Colonic mucosa (tissue), 4 donors: ENCODE measurements at regions not wholly inside any gene's neighbourhood (a gene's known extent, or its start where the extent isn't known, plus 50 kb on each side); places are given as distances from the start of the nearest gene placed in this dataset.
"Not testable (repeated sequence)": the region's sequence is repeated elsewhere in the genome, so short reads cannot be mapped to it uniquely, and the experiment has no call there.

Experiments
- DNase-seq: peaks from one replicate; pipeline ENCODE4 v3.0.0-alpha.2; 2020
- H3K27ac ChIP-seq: fragments of 200-600 bp; one replicate; pipeline ENCODE4 v1.8.0; 2021
- H3K27me3 ChIP-seq: fragments of 200-600 bp; one replicate; pipeline ENCODE4 v1.8.0; 2021
- H3K36me3 ChIP-seq: fragments of 200-600 bp; one replicate; pipeline ENCODE4 v1.8.0; 2021
- H3K4me1 ChIP-seq: fragments of 200-600 bp; one replicate; pipeline ENCODE4 v1.8.0; 2021; ENCODE audit warnings: mild to moderate bottlenecking
- H3K4me3 ChIP-seq: fragments of 200-600 bp; one replicate; pipeline ENCODE4 v1.8.0; 2021
- H3K9ac ChIP-seq, 2 donors: one replicate each; pipeline ENCODE4 v1.7.0; 2013; ENCODE audit warnings: control low read depth in 2 of 2, low read depth in 2 of 2, low read length in 2 of 2
- H3K9me3 ChIP-seq: fragments of 200-600 bp; one replicate; pipeline ENCODE4 v1.8.0; 2021
- intact Hi-C: fragments of 100-400 bp; cut with DNase I; formaldehyde crosslinking; loops from one replicate; pipeline ENCODE4 v1.14.1; 2022
- TF ChIP-seq, protein P1 (sequence below): fragments of 200-600 bp; IDR thresholded peaks from one replicate; pipeline ENCODE4 v1.8.0; 2022; ENCODE audit warnings: antibody characterized with exemption, mild to moderate bottlenecking
- donor health status: healthy.
- donor health status: DM: no; HTN: no; CAD: no.
- donor health status: DM: no; HTN: no; CAD: no.

GRCh38 chr21:32958288-32959002 is 67.3 kb upstream of the OLIG2 start:
- Histone ChIP-seq H3K36me3 (no peaks in the 10 kb centered on the region), H3K27me3 (no peaks in the 10 kb centered on the region), H3K9ac (no peak overlapping the region), H3K9me3 (no peaks in the 10 kb centered on the region), H3K4me1 (no peaks in the 10 kb centered on the region), H3K27ac (no peak overlapping the region), H3K4me3 (no peak overlapping the region)
- no peak for DNase-seq
- intact Hi-C loops = no loop called here
- TF ChIP-seq, protein P1, sequence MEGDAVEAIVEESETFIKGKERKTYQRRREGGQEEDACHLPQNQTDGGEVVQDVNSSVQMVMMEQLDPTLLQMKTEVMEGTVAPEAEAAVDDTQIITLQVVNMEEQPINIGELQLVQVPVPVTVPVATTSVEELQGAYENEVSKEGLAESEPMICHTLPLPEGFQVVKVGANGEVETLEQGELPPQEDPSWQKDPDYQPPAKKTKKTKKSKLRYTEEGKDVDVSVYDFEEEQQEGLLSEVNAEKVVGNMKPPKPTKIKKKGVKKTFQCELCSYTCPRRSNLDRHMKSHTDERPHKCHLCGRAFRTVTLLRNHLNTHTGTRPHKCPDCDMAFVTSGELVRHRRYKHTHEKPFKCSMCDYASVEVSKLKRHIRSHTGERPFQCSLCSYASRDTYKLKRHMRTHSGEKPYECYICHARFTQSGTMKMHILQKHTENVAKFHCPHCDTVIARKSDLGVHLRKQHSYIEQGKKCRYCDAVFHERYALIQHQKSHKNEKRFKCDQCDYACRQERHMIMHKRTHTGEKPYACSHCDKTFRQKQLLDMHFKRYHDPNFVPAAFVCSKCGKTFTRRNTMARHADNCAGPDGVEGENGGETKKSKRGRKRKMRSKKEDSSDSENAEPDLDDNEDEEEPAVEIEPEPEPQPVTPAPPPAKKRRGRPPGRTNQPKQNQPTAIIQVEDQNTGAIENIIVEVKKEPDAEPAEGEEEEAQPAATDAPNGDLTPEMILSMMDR = no peak

DNA sequence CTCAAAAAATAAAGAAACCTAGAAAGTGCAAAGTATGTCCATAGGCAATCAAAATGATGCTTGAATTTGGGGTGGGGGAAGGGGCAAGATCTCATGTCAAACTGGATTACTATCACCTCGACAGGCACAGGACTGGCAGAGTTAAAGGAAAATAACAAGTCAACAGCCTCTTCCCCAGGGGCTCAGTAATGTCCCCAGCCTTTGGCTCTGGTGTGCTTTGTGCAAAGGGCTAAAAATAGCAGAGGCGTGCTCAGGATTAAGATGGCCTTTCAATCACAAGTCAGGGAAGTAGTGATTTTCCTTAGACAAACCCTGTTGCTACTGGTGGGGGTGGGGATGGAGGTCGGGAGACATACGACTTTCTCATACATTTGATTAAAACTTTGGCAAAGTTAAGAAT is 63.5 kb upstream of the OLIG2 start:
- intact Hi-C loops = no loop called here
- Histone ChIP-seq H3K4me3 (no peak overlapping the region), H3K9me3 (no peaks in the 10 kb centered on the region), H3K27ac (no peak overlapping the region), H3K27me3 (no peaks in the 10 kb centered on the region), H3K36me3 (no peaks in the 10 kb centered on the region), H3K9ac (no peak overlapping the region), H3K4me1 (no peaks in the 10 kb centered on the region)
- TF ChIP-seq, protein P1 = no peak
- DNase-seq = no peak

- Histone ChIP-seq H3K4me1 (no peaks in the 10 kb centered on the region), H3K27ac (no peak overlapping the region), H3K36me3 (no peaks in the 10 kb centered on the region), H3K4me3 (no peak overlapping the region), H3K9me3 (no peaks in the 10 kb centered on the region), H3K9ac (no peak overlapping the region), H3K27me3 (no peaks in the 10 kb centered on the region)
- DNase-seq = no peak
- intact Hi-C loops = no loop called here
- TF ChIP-seq, protein P1 = no peak
Measured at GRCh38 chr21:32965129-32965680, 60.5 kb upstream of the OLIG2 start.

- Histone ChIP-seq H3K9ac (no peak overlapping the region), H3K36me3 (no peaks in the 10 kb centered on the region), H3K4me3 (no peak overlapping the region), H3K9me3 (no peaks in the 10 kb centered on the region), H3K27ac (no peak overlapping the region), H3K4me1 (no peaks in the 10 kb centered on the region), H3K27me3 (no peaks in the 10 kb centered on the region)
- no peak for DNase-seq
- TF ChIP-seq, protein P1 = no peak
- intact Hi-C loops = no loop called here
Measured at GRCh38 chr21:32966120-32966519, 59.6 kb upstream of the OLIG2 start.

DNA sequence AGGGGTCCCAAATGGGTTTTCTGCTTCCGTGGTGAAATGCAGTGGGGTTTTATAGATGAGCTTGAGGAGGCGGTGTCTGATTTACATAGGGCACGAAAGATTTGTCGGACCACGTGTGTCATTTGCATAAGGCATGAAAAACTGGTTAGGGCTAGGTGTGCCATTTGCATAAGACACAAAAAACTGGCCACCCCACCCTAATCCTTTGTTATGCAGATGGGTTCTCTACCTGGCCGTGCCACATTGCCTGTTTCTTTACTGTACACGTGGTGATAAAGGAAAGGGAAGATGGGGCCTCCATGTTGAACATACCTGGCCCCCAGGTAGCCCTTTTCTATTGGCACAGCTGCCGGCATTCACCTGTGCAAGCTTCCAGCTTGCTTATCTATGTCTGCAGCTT is 57.6 kb upstream of the OLIG2 start:
- intact Hi-C loops, H3K27me3 ChIP-seq, H3K9me3 ChIP-seq, H3K9ac ChIP-seq, H3K36me3 ChIP-seq, H3K4me3 ChIP-seq, DNase-seq, H3K4me1 ChIP-seq, H3K27ac ChIP-seq: not testable (repeated sequence)

- Histone ChIP-seq H3K27me3 (no peaks in the 10 kb centered on the region), H3K9ac (no peak overlapping the region), H3K27ac (no peak overlapping the region), H3K9me3 (no peaks in the 10 kb centered on the region), H3K4me3 (no peak overlapping the region), H3K4me1 (no peaks in the 10 kb centered on the region), H3K36me3 (no peaks in the 10 kb centered on the region)
- DNase-seq = no peak
- TF ChIP-seq, protein P1 = no peak
- intact Hi-C loops = no loop called here
Measured at GRCh38 chr21:32974653-32975052, 51.1 kb upstream of the OLIG2 start.
